Neural cell (in vitro differentiated cells): ENCODE measurements at regions not wholly inside any gene's neighbourhood (a gene's known extent, or its start where the extent isn't known, plus 50 kb on each side); places are given as distances from the start of the nearest gene placed in this dataset.

Source experiments
- H2AFZ ChIP-seq: fragments of 200-600, 300-800 bp; sonication (generic), shearing (Covaris generic); 2 replicates; pipeline ENCODE4 v1.6.0; 2014; ENCODE audit warnings: low read depth, mild to moderate bottlenecking, antibody characterized with exemption, low read length, moderate library complexity
- H3F3A ChIP-seq: fragments of 200-600 bp; shearing (Covaris generic); 2 replicates; pipeline ENCODE4 v1.6.1; 2016; ENCODE audit warnings: mild to moderate bottlenecking, moderate library complexity, mixed read lengths, antibody characterized with exemption, low read length; ENCODE audit not compliant: insufficient read depth, poor library complexity, severe bottlenecking
- H3K27ac ChIP-seq: fragments of 200-600, 300-800 bp; sonication (generic), shearing (Covaris generic); 2 replicates; pipeline ENCODE4 v1.5.1; 2014; ENCODE audit warnings: mild to moderate bottlenecking, low read length, moderate library complexity
- H3K27me3 ChIP-seq: fragments of 300-800, 200-600 bp; sonication (generic), shearing (Covaris generic); 2 replicates; pipeline ENCODE4 v1.6.0; 2014; ENCODE audit warnings: mild to moderate bottlenecking, low read depth, low read length, moderate library complexity; ENCODE audit not compliant: insufficient read depth
- H3K36me3 ChIP-seq: fragments of 300-800, 200-600 bp; sonication (generic), shearing (Covaris generic); 2 replicates; pipeline ENCODE4 v1.5.1; 2014; ENCODE audit warnings: mild to moderate bottlenecking, antibody characterized with exemption, low read length, moderate library complexity; ENCODE audit not compliant: insufficient read depth
- H3K4me2 ChIP-seq: fragments of 300-800, 200-600 bp; sonication (generic), shearing (Covaris generic); 2 replicates; pipeline ENCODE4 v1.6.0; 2014; ENCODE audit warnings: mild to moderate bottlenecking, low read length
- H3K4me3 ChIP-seq: fragments of 300-800, 200-600 bp; sonication (generic), shearing (Covaris generic); 2 replicates; pipeline ENCODE4 v1.5.1; 2014; ENCODE audit warnings: mild to moderate bottlenecking, low read length, moderate library complexity
- H3K79me2 ChIP-seq: fragments of 200-600 bp; shearing (Covaris generic); replicated peaks from 2 replicates; pipeline ENCODE4 v1.6.0; 2014; ENCODE audit warnings: mild to moderate bottlenecking, low read length, moderate library complexity; ENCODE audit not compliant: insufficient read depth
- H3K9ac ChIP-seq: fragments of 300-800, 200-600 bp; sonication (generic), shearing (Covaris generic); 2 replicates; pipeline ENCODE4 v1.6.1; 2016; ENCODE audit warnings: mild to moderate bottlenecking, low read length, mixed read lengths
- H3K9me2 ChIP-seq: fragments of 200-600 bp; shearing (Covaris generic); 2 replicates; pipeline ENCODE4 v1.6.1; 2016; ENCODE audit warnings: mild to moderate bottlenecking, low read length, mixed read lengths; ENCODE audit not compliant: insufficient read depth
- H3K9me3 ChIP-seq: fragments of 200-600, 300-800 bp; sonication (generic), shearing (Covaris generic); 2 replicates; pipeline ENCODE4 v1.6.1; 2016; ENCODE audit warnings: mild to moderate bottlenecking, mixed run types, low read length, moderate library complexity, mixed read lengths
- H4K20me1 ChIP-seq: fragments of 200-600 bp; shearing (Covaris generic); 2 replicates; pipeline ENCODE4 v1.6.1; 2016; ENCODE audit warnings: mild to moderate bottlenecking, mixed run types; ENCODE audit not compliant: insufficient read depth
- EP300 ChIP-seq: fragments of 450-650 bp; conservative IDR thresholded peaks from 2 replicates; pipeline ENCODE4 v1.6.1; 2014; ENCODE audit warnings: antibody characterized with exemption, mild to moderate bottlenecking, moderate library complexity; ENCODE audit not compliant: poor library complexity, severe bottlenecking
- EZH2 ChIP-seq: fragments of 200-600, 300-800 bp; shearing (Covaris generic), sonication (generic); IDR thresholded peaks from 2 replicates; pipeline ENCODE4 v1.6.1; 2014; ENCODE audit warnings: antibody characterized with exemption, low read length, borderline replicate concordance, mild to moderate bottlenecking; ENCODE audit not compliant: insufficient read depth, poor library complexity, severe bottlenecking
- MXI1 ChIP-seq: fragments of 450-650 bp; conservative IDR thresholded peaks from 2 replicates; pipeline ENCODE4 v1.6.1; 2014; ENCODE audit warnings: antibody characterized with exemption, mild to moderate bottlenecking; ENCODE audit not compliant: poor library complexity, severe bottlenecking
- POLR2AphosphoS5 ChIP-seq: IDR thresholded peaks from 2 replicates; pipeline ENCODE4 v1.6.1; 2012
- RAD21 ChIP-seq: fragments of 450-650 bp; conservative IDR thresholded peaks from 2 replicates; pipeline ENCODE4 v1.6.1; 2014; ENCODE audit warnings: antibody characterized with exemption, mild to moderate bottlenecking, moderate library complexity
- REST ChIP-seq: IDR thresholded peaks from 2 replicates; pipeline ENCODE4 v1.6.1; 2012; ENCODE audit warnings: borderline replicate concordance
- SMC3 ChIP-seq: fragments of 450-650 bp; conservative IDR thresholded peaks from 2 replicates; pipeline ENCODE4 v1.6.1; 2014; ENCODE audit warnings: antibody characterized with exemption, mild to moderate bottlenecking, moderate library complexity; ENCODE audit not compliant: poor library complexity
- TAF1 ChIP-seq: IDR thresholded peaks from 2 replicates; pipeline ENCODE4 v1.6.1; 2012; ENCODE audit warnings: low read depth
- TF ChIP-seq, protein P1 (sequence below): fragments of 450-650 bp; IDR thresholded peaks from 2 replicates; pipeline ENCODE4 v1.5.1; 2014; ENCODE audit warnings: antibody characterized with exemption, mild to moderate bottlenecking, moderate library complexity; ENCODE audit not compliant: poor library complexity, severe bottlenecking

GRCh38 chr7:13602036-13602435, 387.4 kb downstream of the ETV1 start:
- no peaks in the 10 kb centered on the region for H3K36me3 ChIP-seq
- H3K4me3 ChIP-seq = no peak overlapping the region
- no peaks in the 10 kb centered on the region for H4K20me1 ChIP-seq
- H3K27me3 ChIP-seq = no peaks in the 10 kb centered on the region
- H3K9me2 ChIP-seq = no peaks in the 10 kb centered on the region
- no peak overlapping the region for H3K9ac ChIP-seq
- no peaks in the 10 kb centered on the region for H3K9me3 ChIP-seq
- H3K27ac ChIP-seq = no peak overlapping the region
- no peaks in the 10 kb centered on the region for H3F3A ChIP-seq
- no peaks in the 10 kb centered on the region for H3K79me2 ChIP-seq
- no peak for TF ChIP-seq SMC3
- no peak for TF ChIP-seq TAF1
- no peak overlapping the region for H2AFZ ChIP-seq
- no peak overlapping the region for H3K4me2 ChIP-seq

DNA sequence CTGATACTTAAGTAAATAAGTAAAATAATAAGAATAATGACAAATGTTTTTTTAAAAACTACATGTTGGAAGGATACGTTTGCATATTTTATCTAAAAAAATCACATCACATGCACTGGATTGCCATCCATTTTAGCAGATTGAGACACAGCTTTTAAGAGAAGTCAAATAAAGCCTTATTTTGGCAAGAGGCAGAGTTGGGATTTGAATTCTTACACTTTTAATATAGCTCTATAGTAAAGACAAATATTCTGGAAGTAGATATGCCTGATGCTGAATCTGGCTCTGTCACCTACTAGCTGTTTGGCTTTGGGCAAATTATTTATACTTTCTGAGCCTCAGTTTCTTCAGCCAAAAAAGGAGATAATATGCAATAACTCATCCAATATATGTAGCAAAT, 386.4 kb downstream of the ETV1 start:
- no peaks in the 10 kb centered on the region for H3K9me2 ChIP-seq
- H3F3A ChIP-seq = no peaks in the 10 kb centered on the region
- no peaks in the 10 kb centered on the region for H3K27me3 ChIP-seq
- no peak overlapping the region for H2AFZ ChIP-seq
- no peak overlapping the region for H3K9ac ChIP-seq
- H3K36me3 ChIP-seq = no peaks in the 10 kb centered on the region
- H4K20me1 ChIP-seq = no peaks in the 10 kb centered on the region
- no peak for TF ChIP-seq SMC3
- no peaks in the 10 kb centered on the region for H3K9me3 ChIP-seq
- no peak overlapping the region for H3K27ac ChIP-seq
- H3K4me2 ChIP-seq = no peak overlapping the region
- no peak overlapping the region for H3K4me3 ChIP-seq
- H3K79me2 ChIP-seq = no peaks in the 10 kb centered on the region

GRCh38 chr7:13603661-13604060, 385.8 kb downstream of the ETV1 start:
- Histone ChIP-seq H3K4me2 (no peak overlapping the region), H3K9me2 (no peaks in the 10 kb centered on the region), H3K9ac (no peak overlapping the region), H3F3A (no peaks in the 10 kb centered on the region), H4K20me1 (no peaks in the 10 kb centered on the region), H3K27ac (no peak overlapping the region), H3K27me3 (no peaks in the 10 kb centered on the region), H3K4me3 (no peak overlapping the region), H3K79me2 (no peaks in the 10 kb centered on the region), H2AFZ (no peak overlapping the region), H3K9me3 (no peaks in the 10 kb centered on the region), H3K36me3 (no peaks in the 10 kb centered on the region)
- TF ChIP-seq SMC3 (no peak), EZH2 (no peak)

DNA sequence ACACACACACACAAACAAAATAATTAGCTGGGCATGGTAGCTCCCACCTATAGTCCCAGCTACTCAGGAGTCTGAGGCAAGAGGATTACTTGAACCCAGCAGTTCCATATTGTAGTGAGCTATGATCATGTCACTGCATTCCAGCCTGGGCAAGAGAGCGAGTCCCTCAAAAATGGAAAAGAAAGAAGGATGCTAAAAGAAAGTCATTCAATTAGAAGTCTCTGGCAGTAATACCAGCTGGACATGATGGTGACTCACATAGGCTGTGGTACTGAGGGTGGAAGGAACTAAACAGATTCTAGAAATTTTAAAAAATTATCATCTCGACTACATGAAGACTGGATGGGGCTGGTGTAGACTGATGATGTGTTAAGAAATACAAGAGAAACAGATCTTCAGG, 385.3 kb downstream of the ETV1 start:
- H4K20me1 ChIP-seq = no peaks in the 10 kb centered on the region
- no peaks in the 10 kb centered on the region for H3K27me3 ChIP-seq
- H3K79me2 ChIP-seq = no peaks in the 10 kb centered on the region
- H2AFZ ChIP-seq = no peak overlapping the region
- H3K9ac ChIP-seq = no peak overlapping the region
- H3K9me2 ChIP-seq = no peaks in the 10 kb centered on the region
- TF ChIP-seq POLR2AphosphoS5 (no peak), RAD21 (no peak), EZH2 (no peak), SMC3 (no peak), REST (no peak), TAF1 (no peak), EP300 (no peak), MXI1 (no peak)
- TF ChIP-seq, protein P1, sequence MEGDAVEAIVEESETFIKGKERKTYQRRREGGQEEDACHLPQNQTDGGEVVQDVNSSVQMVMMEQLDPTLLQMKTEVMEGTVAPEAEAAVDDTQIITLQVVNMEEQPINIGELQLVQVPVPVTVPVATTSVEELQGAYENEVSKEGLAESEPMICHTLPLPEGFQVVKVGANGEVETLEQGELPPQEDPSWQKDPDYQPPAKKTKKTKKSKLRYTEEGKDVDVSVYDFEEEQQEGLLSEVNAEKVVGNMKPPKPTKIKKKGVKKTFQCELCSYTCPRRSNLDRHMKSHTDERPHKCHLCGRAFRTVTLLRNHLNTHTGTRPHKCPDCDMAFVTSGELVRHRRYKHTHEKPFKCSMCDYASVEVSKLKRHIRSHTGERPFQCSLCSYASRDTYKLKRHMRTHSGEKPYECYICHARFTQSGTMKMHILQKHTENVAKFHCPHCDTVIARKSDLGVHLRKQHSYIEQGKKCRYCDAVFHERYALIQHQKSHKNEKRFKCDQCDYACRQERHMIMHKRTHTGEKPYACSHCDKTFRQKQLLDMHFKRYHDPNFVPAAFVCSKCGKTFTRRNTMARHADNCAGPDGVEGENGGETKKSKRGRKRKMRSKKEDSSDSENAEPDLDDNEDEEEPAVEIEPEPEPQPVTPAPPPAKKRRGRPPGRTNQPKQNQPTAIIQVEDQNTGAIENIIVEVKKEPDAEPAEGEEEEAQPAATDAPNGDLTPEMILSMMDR = no peak
- no peaks in the 10 kb centered on the region for H3F3A ChIP-seq
- H3K4me2 ChIP-seq = no peak overlapping the region
- no peaks in the 10 kb centered on the region for H3K9me3 ChIP-seq
- H3K27ac ChIP-seq = no peak overlapping the region
- no peaks in the 10 kb centered on the region for H3K36me3 ChIP-seq
- H3K4me3 ChIP-seq = no peak overlapping the region
